ENCODE measurements at regions not wholly inside any gene's neighbourhood (a gene's known extent, or its start where the extent isn't known, plus 50 kb on each side); places are given as distances from the start of the nearest gene placed in this dataset.

DNA sequence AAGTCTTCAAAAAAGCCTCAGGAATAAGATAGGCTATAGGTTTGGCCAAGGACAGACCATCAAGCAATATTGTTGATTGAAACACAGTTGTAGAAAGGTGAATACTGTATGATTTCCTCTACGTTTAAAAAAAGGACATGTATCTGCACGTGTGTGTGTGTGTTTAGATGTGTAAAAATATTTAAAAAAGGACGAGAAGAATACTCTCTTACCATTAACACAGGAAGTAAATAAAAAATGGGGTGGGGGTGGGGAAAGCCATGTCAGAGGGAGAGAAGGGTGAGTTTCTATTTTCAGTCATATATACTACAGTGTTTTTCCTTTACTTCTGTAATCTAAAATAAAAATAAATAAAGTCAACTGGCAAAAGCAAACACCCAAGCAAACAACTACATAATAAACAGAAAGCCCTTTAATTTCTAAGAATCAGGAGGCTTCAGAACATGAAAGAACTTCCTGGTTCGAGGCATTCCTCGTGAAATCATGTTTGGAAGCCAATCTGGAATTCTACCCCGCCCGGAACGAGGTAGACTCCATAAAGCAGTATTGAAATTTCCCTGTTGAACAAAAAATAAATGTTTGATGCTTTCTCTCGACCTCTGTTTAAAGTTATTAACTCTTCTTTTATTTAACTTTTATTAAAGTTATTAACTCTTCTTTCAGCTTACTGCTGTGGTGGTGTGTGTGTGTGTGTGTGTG lies 158.1 kb upstream of the ZNF217 start:
- TF ChIP-seq GATA2 (IDR thresholded peaks at IDR 0.05; ENCODE audit: low read depth, low read length) = no peak
- TF ChIP-seq GATA3 (IDR thresholded peaks at IDR 0.05; ENCODE audit: low read depth, low read length) = no peak
